WERI-Rb-1 (cell line): ENCODE measurements at regions not wholly inside any gene's neighbourhood (a gene's known extent, or its start where the extent isn't known, plus 50 kb on each side); places are given as distances from the start of the nearest gene placed in this dataset.
"Not testable (repeated sequence)": the region's sequence is repeated elsewhere in the genome, so short reads cannot be mapped to it uniquely, and the experiment has no call there.

Experiments
- DNase-seq: peaks from one replicate; pipeline ENCODE4 v3.0.0-alpha.2; 2020
- H3K27ac ChIP-seq: fragments of 250-450 bp; sonication (Bioruptor Pico); 2 replicates; pipeline ENCODE4 v1.5.1; 2020; ENCODE audit warnings: mild to moderate bottlenecking, moderate library complexity
- H3K27me3 ChIP-seq: fragments of 250-450 bp; sonication (Bioruptor Pico); 2 replicates; pipeline ENCODE4 v1.5.1; 2021; ENCODE audit warnings: mild to moderate bottlenecking, low read depth, moderate library complexity; ENCODE audit not compliant: insufficient read depth, severe bottlenecking
- H3K36me3 ChIP-seq: fragments of 250-450 bp; sonication (Bioruptor Pico); 2 replicates; pipeline ENCODE4 v1.5.1; 2020; ENCODE audit warnings: mild to moderate bottlenecking, moderate library complexity
- H3K4me3 ChIP-seq: 2 replicates; pipeline ENCODE4 v1.5.1; 2011; ENCODE audit warnings: low read depth, mild to moderate bottlenecking, control low read depth, low read length
- H3K9me3 ChIP-seq: fragments of 250-450 bp; sonication (Bioruptor Pico); 2 replicates; pipeline ENCODE4 v1.5.1; 2021; ENCODE audit warnings: mild to moderate bottlenecking, moderate library complexity; ENCODE audit not compliant: severe bottlenecking
- TF ChIP-seq, protein P1 (sequence below): IDR thresholded peaks from 2 replicates; pipeline ENCODE4 v1.5.1; 2011; ENCODE audit warnings: low read depth, mild to moderate bottlenecking, control low read depth, inconsistent platforms, low read length

DNA sequence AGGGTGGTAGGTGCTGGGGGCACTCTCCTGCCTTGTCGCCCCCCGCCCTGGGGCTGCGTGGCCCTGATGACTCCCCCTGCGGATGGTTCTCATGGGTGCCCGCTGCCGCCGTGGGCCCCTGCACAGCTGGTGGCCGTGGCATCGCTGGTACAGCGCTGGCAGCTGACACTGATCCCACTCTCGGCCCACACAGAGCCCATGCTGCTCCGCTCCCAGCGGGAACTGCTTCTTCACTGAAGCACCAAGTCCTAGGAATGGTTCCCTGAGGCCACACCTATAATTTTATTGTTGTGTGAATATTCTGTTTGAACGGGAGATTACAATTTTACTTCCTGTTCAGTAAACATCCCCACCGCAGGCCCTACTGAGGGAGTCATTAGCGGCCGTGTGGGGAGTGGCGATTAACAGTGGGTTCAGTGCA lies 138.6 kb upstream of the NKX1-1 start:
- H3K9me3 ChIP-seq: no peaks in the 10 kb centered on the region
- no peak for DNase-seq
- no peak overlapping the region for H3K4me3 ChIP-seq
- no peaks in the 10 kb centered on the region for H3K27me3 ChIP-seq
- TF ChIP-seq, protein P1, sequence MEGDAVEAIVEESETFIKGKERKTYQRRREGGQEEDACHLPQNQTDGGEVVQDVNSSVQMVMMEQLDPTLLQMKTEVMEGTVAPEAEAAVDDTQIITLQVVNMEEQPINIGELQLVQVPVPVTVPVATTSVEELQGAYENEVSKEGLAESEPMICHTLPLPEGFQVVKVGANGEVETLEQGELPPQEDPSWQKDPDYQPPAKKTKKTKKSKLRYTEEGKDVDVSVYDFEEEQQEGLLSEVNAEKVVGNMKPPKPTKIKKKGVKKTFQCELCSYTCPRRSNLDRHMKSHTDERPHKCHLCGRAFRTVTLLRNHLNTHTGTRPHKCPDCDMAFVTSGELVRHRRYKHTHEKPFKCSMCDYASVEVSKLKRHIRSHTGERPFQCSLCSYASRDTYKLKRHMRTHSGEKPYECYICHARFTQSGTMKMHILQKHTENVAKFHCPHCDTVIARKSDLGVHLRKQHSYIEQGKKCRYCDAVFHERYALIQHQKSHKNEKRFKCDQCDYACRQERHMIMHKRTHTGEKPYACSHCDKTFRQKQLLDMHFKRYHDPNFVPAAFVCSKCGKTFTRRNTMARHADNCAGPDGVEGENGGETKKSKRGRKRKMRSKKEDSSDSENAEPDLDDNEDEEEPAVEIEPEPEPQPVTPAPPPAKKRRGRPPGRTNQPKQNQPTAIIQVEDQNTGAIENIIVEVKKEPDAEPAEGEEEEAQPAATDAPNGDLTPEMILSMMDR: no peak
- no peak overlapping the region for H3K27ac ChIP-seq
- no peaks in the 10 kb centered on the region for H3K36me3 ChIP-seq

DNA sequence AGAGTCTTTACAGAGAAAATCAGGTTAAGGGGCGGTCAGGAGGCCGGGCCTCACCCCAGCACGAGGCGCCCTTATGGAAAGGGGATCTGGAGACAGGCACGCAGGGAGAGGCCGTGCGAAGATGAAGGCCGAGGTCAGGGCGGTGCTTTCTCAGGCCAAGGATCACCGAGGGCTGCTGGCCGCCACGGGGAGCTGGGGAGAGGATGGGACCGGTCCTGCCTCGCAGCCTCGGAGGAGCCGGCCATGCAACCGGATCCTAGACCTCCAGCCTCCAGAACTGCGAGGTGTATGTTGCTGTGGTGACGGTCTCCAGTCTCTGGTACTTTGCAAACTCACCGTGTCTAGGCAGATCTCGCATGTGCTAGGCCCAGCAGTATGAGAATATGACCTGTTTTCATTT lies 138.2 kb upstream of the NKX1-1 start:
- not testable (repeated sequence) for H3K36me3 ChIP-seq, H3K27me3 ChIP-seq, H3K9me3 ChIP-seq, H3K4me3 ChIP-seq, H3K27ac ChIP-seq, DNase-seq

DNA sequence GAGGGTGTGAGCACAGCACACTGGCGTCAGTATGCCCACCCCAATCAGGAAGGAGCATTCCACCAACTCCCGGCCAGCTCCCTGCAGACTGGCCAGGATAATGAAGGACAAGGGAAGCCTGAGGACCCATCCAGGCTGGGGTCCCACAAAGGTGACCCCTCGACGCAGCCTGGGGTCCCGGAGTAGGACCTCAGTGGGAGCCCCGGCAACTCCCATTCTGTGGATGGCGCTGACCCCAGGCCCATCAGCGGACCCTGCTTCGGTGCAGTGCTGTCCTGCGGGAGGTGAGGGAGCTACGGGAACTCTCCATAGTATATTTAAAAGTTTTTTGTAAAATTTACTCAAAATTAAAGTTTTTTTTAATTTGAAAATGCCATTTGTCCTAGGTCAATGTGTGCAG lies 137.7 kb upstream of the NKX1-1 start:
- no peak for DNase-seq
- no peaks in the 10 kb centered on the region for H3K9me3 ChIP-seq
- no peaks in the 10 kb centered on the region for H3K27me3 ChIP-seq
- no peak overlapping the region for H3K4me3 ChIP-seq
- no peak overlapping the region for H3K27ac ChIP-seq
- TF ChIP-seq, protein P1: no peak
- H3K36me3 ChIP-seq: no peaks in the 10 kb centered on the region

DNA sequence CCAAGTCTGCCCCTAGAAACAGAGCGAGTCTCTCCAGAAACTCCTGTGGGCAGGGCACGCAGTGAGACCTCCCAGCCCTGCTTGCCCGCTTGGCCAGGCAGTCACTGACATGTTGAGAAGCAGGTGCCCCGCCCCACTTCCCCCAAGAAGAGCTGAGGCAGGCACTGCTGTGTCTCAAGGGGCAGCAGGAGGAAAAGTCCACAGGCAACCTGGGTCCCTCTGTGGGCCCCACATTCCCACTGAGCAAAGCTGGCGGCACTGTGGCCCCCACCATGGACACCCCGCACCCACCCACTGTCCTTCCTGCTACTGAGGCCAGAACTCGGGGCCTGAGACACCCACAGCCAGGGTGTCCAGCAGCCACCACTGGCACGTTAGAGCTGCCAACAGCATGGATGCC lies 137.3 kb upstream of the NKX1-1 start:
- no peaks in the 10 kb centered on the region for H3K36me3 ChIP-seq
- no peaks in the 10 kb centered on the region for H3K9me3 ChIP-seq
- no peak overlapping the region for H3K4me3 ChIP-seq
- H3K27ac ChIP-seq: no peak overlapping the region
- no peak for DNase-seq
- no peaks in the 10 kb centered on the region for H3K27me3 ChIP-seq
- TF ChIP-seq, protein P1: no peak

DNA sequence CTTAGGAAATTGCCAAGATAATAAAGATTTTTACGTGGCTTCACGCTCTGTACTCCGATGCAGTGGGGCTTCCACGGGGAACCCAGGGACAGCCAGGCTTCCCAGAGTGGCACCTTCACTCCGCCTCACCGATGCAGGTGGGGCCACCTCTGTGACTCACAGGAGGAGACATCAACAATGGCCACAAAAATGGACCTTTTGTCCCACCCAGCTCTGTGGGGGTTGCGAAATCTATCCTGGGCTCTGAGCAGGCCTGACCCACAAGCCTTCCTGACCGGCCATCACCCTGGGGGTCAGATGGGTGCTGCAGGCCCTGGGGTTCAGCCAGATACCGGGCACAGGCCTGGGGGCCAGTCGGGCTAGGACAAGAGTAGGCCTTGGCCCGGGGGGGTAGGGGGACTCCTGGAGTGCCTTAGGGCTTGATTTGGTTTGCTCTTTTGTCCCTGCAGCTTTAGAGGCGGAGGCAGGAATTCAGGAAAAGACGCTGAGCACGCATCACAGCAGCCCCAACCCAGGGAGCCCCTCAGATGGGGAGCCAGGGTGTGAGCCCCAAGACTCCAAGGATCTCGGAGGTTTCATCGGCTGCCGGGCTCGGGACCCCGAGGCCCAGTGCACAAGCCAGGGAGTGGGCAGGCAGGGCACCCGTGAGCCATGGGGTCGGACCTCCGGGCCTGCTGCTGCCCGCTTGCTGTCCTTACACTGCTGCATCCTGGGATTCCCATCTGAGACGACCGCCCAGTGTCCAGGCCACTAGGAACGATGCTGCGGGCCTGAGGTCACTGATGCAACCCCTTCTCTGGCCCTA lies 136.5 kb upstream of the NKX1-1 start:
- Histone ChIP-seq H3K27me3 (no peaks in the 10 kb centered on the region), H3K36me3 (no peaks in the 10 kb centered on the region), H3K9me3 (no peaks in the 10 kb centered on the region), H3K4me3 (no peak overlapping the region), H3K27ac (no peak overlapping the region)
- no peak for DNase-seq
- TF ChIP-seq, protein P1: no peak

DNA sequence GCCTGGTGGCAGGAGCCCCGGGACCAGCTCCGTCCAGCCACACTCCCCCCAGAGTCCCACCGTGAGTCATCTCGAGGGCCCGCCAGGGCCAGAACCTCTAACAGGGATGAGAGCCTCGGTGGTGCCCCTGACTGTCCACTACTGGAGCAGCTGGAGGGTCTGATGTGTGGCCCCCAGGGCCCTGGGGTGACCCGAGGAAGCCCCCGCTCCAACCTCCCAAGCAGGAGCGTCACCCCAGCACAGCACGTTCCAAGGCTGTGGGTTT lies 135.9 kb upstream of the NKX1-1 start:
- DNase-seq: no peak
- Histone ChIP-seq H3K27ac (no peak overlapping the region), H3K4me3 (no peak overlapping the region), H3K27me3 (no peaks in the 10 kb centered on the region), H3K9me3 (no peaks in the 10 kb centered on the region), H3K36me3 (no peaks in the 10 kb centered on the region)
- TF ChIP-seq, protein P1: no peak
